Uterus (tissue), 3 donors: ENCODE measurements at regions not wholly inside any gene's neighbourhood (a gene's known extent, or its start where the extent isn't known, plus 50 kb on each side); places are given as distances from the start of the nearest gene placed in this dataset.

Experiments used
- DNase-seq, 2 donors: peaks; one replicate each; pipeline ENCODE4 v3.0.0-alpha.2; 2019 to 2020
- H3K27ac ChIP-seq, 2 donors: fragments of 200-600 bp; sonication (generic); 1 replicate in 1 of 2; 2 replicates in 1 of 2; pipeline ENCODE4 v1.5.1; 2016 to 2018
- H3K27me3 ChIP-seq, 2 donors: fragments of 200-600 bp; sonication (generic); one replicate each; pipeline ENCODE4 v1.5.1; 2018 to 2019; ENCODE audit warnings: control low read depth in 1 of 2
- H3K36me3 ChIP-seq, 2 donors: fragments of 200-600 bp; sonication (generic); one replicate each; pipeline ENCODE4 v1.5.1; 2019; ENCODE audit warnings: control low read depth in 1 of 2
- H3K4me1 ChIP-seq, 2 donors: fragments of 200-600 bp; sonication (generic); one replicate each; pipeline ENCODE4 v1.5.1; 2018 to 2019; ENCODE audit warnings: control low read depth in 1 of 2
- H3K4me3 ChIP-seq, 2 donors: fragments of 200-600 bp; sonication (generic); 1 replicate in 1 of 2; 2 replicates in 1 of 2; pipeline ENCODE4 v1.5.1; 2018 to 2019; ENCODE audit warnings: mild to moderate bottlenecking in 1 of 2
- H3K9me3 ChIP-seq, 2 donors: fragments of 200-600 bp; sonication (generic); one replicate each; pipeline ENCODE4 v1.5.1; 2019; ENCODE audit warnings: control low read depth in 1 of 2
- POLR2A ChIP-seq, 2 donors: fragments of 450-650 bp; IDR thresholded peaks; one replicate each; pipeline ENCODE4 v1.6.1; 2016; ENCODE audit warnings: antibody characterized with exemption in 2 of 2, mild to moderate bottlenecking in 1 of 2, moderate library complexity in 1 of 2
- intact Hi-C: fragments of 100-400 bp; cut with DNase I; formaldehyde crosslinking; loops from one replicate; pipeline ENCODE4 v1.15.1; 2023; ENCODE audit warnings: low total_unique reads
- TF ChIP-seq, protein P1 (sequence below), 4 experiments: fragments of 200-600 bp in 2 of 4; fragments of 450-650 bp in 2 of 4; sonication (generic) in 2 of 4; IDR thresholded peaks; one replicate each; pipeline ENCODE4 v1.5.1; 2016 to 2019; ENCODE audit warnings: antibody characterized with exemption in 4 of 4, mild to moderate bottlenecking in 2 of 4, moderate library complexity in 1 of 4
- donor health status: DM: yes; HTN: yes; CAD: no.

- H3K27me3 ChIP-seq, result no peaks in the 10 kb centered on the region
- H3K4me3 ChIP-seq, result no peak overlapping the region
- no peak for TF ChIP-seq POLR2A (IDR thresholded peaks at IDR 0.05)
- TF ChIP-seq, protein P1, sequence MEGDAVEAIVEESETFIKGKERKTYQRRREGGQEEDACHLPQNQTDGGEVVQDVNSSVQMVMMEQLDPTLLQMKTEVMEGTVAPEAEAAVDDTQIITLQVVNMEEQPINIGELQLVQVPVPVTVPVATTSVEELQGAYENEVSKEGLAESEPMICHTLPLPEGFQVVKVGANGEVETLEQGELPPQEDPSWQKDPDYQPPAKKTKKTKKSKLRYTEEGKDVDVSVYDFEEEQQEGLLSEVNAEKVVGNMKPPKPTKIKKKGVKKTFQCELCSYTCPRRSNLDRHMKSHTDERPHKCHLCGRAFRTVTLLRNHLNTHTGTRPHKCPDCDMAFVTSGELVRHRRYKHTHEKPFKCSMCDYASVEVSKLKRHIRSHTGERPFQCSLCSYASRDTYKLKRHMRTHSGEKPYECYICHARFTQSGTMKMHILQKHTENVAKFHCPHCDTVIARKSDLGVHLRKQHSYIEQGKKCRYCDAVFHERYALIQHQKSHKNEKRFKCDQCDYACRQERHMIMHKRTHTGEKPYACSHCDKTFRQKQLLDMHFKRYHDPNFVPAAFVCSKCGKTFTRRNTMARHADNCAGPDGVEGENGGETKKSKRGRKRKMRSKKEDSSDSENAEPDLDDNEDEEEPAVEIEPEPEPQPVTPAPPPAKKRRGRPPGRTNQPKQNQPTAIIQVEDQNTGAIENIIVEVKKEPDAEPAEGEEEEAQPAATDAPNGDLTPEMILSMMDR (IDR thresholded peaks at IDR 0.05), result no peak
- H3K4me1 ChIP-seq, result no peaks in the 10 kb centered on the region
- intact Hi-C loops, result no loop called here
- DNase-seq, result no peak
- H3K27ac ChIP-seq, result no peak overlapping the region
- no peaks in the 10 kb centered on the region for H3K36me3 ChIP-seq
- H3K9me3 ChIP-seq, result no peaks in the 10 kb centered on the region
These were observed 508.0 kb downstream of the FGF9 start for GRCh38 chr13:22178878-22179277.

DNA sequence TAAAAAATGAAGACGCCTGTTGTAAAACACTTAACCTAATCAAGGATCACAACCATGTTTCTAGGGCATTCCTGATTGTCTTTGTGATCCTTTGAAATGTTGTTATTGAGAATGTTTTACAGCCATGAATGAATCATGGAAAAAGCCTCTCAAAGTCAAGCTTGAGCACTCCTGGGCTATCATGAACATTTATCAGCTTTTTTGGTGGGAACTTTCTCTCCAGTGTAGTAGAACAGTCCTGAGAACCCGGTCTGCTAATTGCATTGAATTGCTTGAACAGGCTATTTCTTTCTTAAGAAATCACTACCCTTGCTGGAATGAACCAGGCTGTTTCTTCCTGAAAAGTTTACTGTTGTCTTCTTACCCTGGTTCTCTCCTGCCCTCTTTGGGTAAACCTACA, 516.5 kb downstream of the FGF9 start:
- intact Hi-C loops, result no loop called here
- Histone ChIP-seq H3K27ac (no peak overlapping the region), H3K9me3 (no peaks in the 10 kb centered on the region), H3K4me3 (no peak overlapping the region), H3K36me3 (no peaks in the 10 kb centered on the region), H3K27me3 (no peaks in the 10 kb centered on the region), H3K4me1 (no peaks in the 10 kb centered on the region)
- no peak for TF ChIP-seq POLR2A (IDR thresholded peaks at IDR 0.05)
- TF ChIP-seq, protein P1 (IDR thresholded peaks at IDR 0.05), result no peak
- no peak for DNase-seq

GRCh38 chr13:22189176-22190048, 518.5 kb downstream of the FGF9 start:
- no peak for DNase-seq
- Histone ChIP-seq H3K9me3 (no peaks in the 10 kb centered on the region), H3K4me3 (no peak overlapping the region), H3K27me3 (no peaks in the 10 kb centered on the region), H3K4me1 (no peaks in the 10 kb centered on the region), H3K36me3 (no peaks in the 10 kb centered on the region), H3K27ac (no peak overlapping the region)
- intact Hi-C loops, result no loop called here
- TF ChIP-seq, protein P1 (IDR thresholded peaks at IDR 0.05), result no peak
- TF ChIP-seq POLR2A (IDR thresholded peaks at IDR 0.05), result no peak

DNA sequence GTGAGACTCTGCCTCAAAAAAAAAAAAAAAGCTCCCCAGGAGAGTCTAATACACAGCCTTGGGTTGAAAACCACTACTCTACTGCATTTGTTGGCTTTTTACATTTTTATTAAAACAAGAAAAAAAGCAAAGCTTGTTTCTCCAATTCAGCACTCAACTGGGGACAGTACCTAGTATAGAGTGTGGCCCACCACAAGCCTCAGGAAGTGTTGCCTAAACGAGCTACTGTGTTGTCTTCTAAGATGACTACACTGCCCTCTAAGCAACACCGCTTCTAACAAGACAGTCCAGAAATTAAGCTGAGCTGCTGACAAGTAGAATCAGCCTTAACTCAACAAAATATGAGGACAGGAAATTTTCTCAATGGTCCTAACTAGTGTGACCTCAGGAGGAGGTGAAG, 522.2 kb downstream of the FGF9 start:
- TF ChIP-seq POLR2A (IDR thresholded peaks at IDR 0.05), result no peak
- TF ChIP-seq, protein P1 (IDR thresholded peaks at IDR 0.05), result no peak
- Histone ChIP-seq H3K27me3 (no peaks in the 10 kb centered on the region), H3K4me3 (no peak overlapping the region), H3K36me3 (no peaks in the 10 kb centered on the region), H3K9me3 (no peaks in the 10 kb centered on the region), H3K27ac (no peak overlapping the region), H3K4me1 (no peaks in the 10 kb centered on the region)
- intact Hi-C loops, result no loop called here
- DNase-seq, result no peak

- Histone ChIP-seq H3K4me1 (no peaks in the 10 kb centered on the region), H3K36me3 (no peaks in the 10 kb centered on the region), H3K27me3 (no peaks in the 10 kb centered on the region), H3K27ac (no peak overlapping the region), H3K4me3 (no peak overlapping the region), H3K9me3 (no peaks in the 10 kb centered on the region)
- no peak for DNase-seq
- TF ChIP-seq, protein P1 (IDR thresholded peaks at IDR 0.05), result no peak
- intact Hi-C loops, result no loop called here
These were observed 523.4 kb downstream of the FGF9 start for GRCh38 chr13:22194106-22194805.
